ENCODE measurements at regions not wholly inside any gene's neighbourhood (a gene's known extent, or its start where the extent isn't known, plus 50 kb on each side); places are given as distances from the start of the nearest gene placed in this dataset.

GRCh38 chr10:35910234-35910633, 268.1 kb upstream of the FZD8 start:
- no peak for DNase-seq

GRCh38 chr10:35909121-35909720, 267.1 kb upstream of the FZD8 start:
- no peak for DNase-seq

GRCh38 chr10:35908451-35908850, 266.4 kb upstream of the FZD8 start:
- no peak for DNase-seq

GRCh38 chr10:35907548-35907947, 265.5 kb upstream of the FZD8 start:
- DNase-seq: no peak

- no peak for DNase-seq
Measured at GRCh38 chr10:35906155-35906554, 264.1 kb upstream of the FZD8 start.

- DNase-seq: no peak
Measured at GRCh38 chr10:35903021-35903420, 260.9 kb upstream of the FZD8 start.

- no peak for DNase-seq
Measured at GRCh38 chr10:35898716-35899440, 256.8 kb upstream of the FZD8 start.

GRCh38 chr10:35896001-35896400, 253.9 kb upstream of the FZD8 start:
- DNase-seq: no peak

GRCh38 chr10:35895331-35895730, 253.2 kb upstream of the FZD8 start:
- no peak for DNase-seq

GRCh38 chr10:35892526-35892925, 250.4 kb upstream of the FZD8 start:
- no peak for DNase-seq

GRCh38 chr10:35890676-35891495, 248.8 kb upstream of the FZD8 start:
- no peak for DNase-seq

GRCh38 chr10:35889971-35890675, 248.0 kb upstream of the FZD8 start:
- DNase-seq: no peak

- no peak for DNase-seq
Measured at GRCh38 chr10:35889226-35889625, 247.1 kb upstream of the FZD8 start.

GRCh38 chr10:35888400-35888799, 246.3 kb upstream of the FZD8 start:
- DNase-seq: no peak

- no peak for DNase-seq
Measured at GRCh38 chr10:35887685-35888084, 245.6 kb upstream of the FZD8 start.

GRCh38 chr10:35885076-35885475, 243.0 kb upstream of the FZD8 start:
- DNase-seq: no peak

GRCh38 chr10:35884657-35885071, 242.6 kb upstream of the FZD8 start:
- DNase-seq: no peak

GRCh38 chr10:35882422-35883150, 240.5 kb upstream of the FZD8 start:
- DNase-seq: no peak

GRCh38 chr10:35881320-35881719, 239.2 kb upstream of the FZD8 start:
- DNase-seq: no peak

GRCh38 chr10:35876248-35876647, 234.2 kb upstream of the FZD8 start:
- DNase-seq: no peak

- DNase-seq: no peak
Measured at GRCh38 chr10:35875016-35875676, 233.1 kb upstream of the FZD8 start.
